H9 (cell line): ENCODE measurements at regions not wholly inside any gene's neighbourhood (a gene's known extent, or its start where the extent isn't known, plus 50 kb on each side); places are given as distances from the start of the nearest gene placed in this dataset.

Experiments used
- DNase-seq: peaks from one replicate; pipeline ENCODE4 v3.0.0-alpha.2; 2017
- H2AFZ ChIP-seq: one replicate; pipeline ENCODE4 v1.6.1; 2013; ENCODE audit warnings: mild to moderate bottlenecking, low read length, control low read depth, moderate library complexity
- H2AK5ac ChIP-seq: 2 replicates; pipeline ENCODE4 v1.6.1; 2013; ENCODE audit warnings: low read length, control low read depth, mixed read lengths; ENCODE audit not compliant: insufficient read length
- H2BK120ac ChIP-seq: one replicate; pipeline ENCODE4 v1.6.1; 2013; ENCODE audit warnings: low read depth, mild to moderate bottlenecking, low read length, control low read depth, inconsistent platforms; ENCODE audit not compliant: poor library complexity, severe bottlenecking
- H2BK12ac ChIP-seq: 2 replicates; pipeline ENCODE4 v1.6.1; 2013; ENCODE audit warnings: low read length, control low read depth, mixed read lengths, low read depth; ENCODE audit not compliant: insufficient read length
- H2BK15ac ChIP-seq: 2 replicates; pipeline ENCODE4 v1.6.1; 2013; ENCODE audit warnings: low read depth, low read length, control low read depth
- H2BK20ac ChIP-seq: one replicate; pipeline ENCODE4 v1.6.1; 2013; ENCODE audit warnings: low read depth, mild to moderate bottlenecking, low read length, control low read depth, inconsistent platforms; ENCODE audit not compliant: poor library complexity, severe bottlenecking
- H2BK5ac ChIP-seq: 2 replicates; pipeline ENCODE4 v1.6.1; 2013; ENCODE audit warnings: low read length, control low read depth, mixed read lengths; ENCODE audit not compliant: insufficient read length
- H3K14ac ChIP-seq: 2 replicates; pipeline ENCODE4 v1.6.1; 2013; ENCODE audit warnings: low read length, control low read depth; ENCODE audit not compliant: insufficient read depth
- H3K18ac ChIP-seq: 2 replicates; pipeline ENCODE4 v1.6.1; 2013; ENCODE audit warnings: low read depth, mild to moderate bottlenecking, mixed read lengths, low read length, control low read depth; ENCODE audit not compliant: insufficient read length
- H3K23ac ChIP-seq: 2 replicates; pipeline ENCODE4 v1.6.1; 2013; ENCODE audit warnings: low read length, control low read depth, mixed read lengths, low read depth; ENCODE audit not compliant: insufficient read length
- H3K23me2 ChIP-seq: 2 replicates; pipeline ENCODE4 v1.6.1; 2013; ENCODE audit warnings: low read depth, mild to moderate bottlenecking, mixed read lengths, low read length, control low read depth; ENCODE audit not compliant: insufficient read length, poor library complexity, severe bottlenecking
- H3K27ac ChIP-seq: 2 replicates; pipeline ENCODE4 v1.5.1; 2013; ENCODE audit warnings: low read length, control low read depth, mixed read lengths, low read depth; ENCODE audit not compliant: insufficient read length
- H3K27me3 ChIP-seq: 2 replicates; pipeline ENCODE4 v1.6.1; 2013; ENCODE audit warnings: low read length, control low read depth, inconsistent platforms; ENCODE audit not compliant: insufficient read depth
- H3K4ac ChIP-seq: 2 replicates; pipeline ENCODE4 v1.6.1; 2013; ENCODE audit warnings: low read depth, mild to moderate bottlenecking, control low read depth, inconsistent platforms, low read length, moderate library complexity
- H3K4me1 ChIP-seq: 2 replicates; pipeline ENCODE4 v1.6.1; 2013; ENCODE audit warnings: low read length, control low read depth, inconsistent platforms; ENCODE audit not compliant: insufficient read depth
- H3K4me2 ChIP-seq: 2 replicates; pipeline ENCODE4 v1.6.1; 2013; ENCODE audit warnings: low read length, control low read depth, mixed read lengths; ENCODE audit not compliant: insufficient read length, insufficient read depth
- H3K56ac ChIP-seq: 2 replicates; pipeline ENCODE4 v1.6.1; 2013; ENCODE audit warnings: low read depth, mild to moderate bottlenecking, mixed read lengths, low read length, control low read depth; ENCODE audit not compliant: insufficient read length
- H3K79me1 ChIP-seq: 2 replicates; pipeline ENCODE4 v1.6.1; 2013; ENCODE audit warnings: low read depth, mild to moderate bottlenecking, moderate library complexity, low read length, control low read depth, inconsistent platforms; ENCODE audit not compliant: insufficient read depth, poor library complexity, severe bottlenecking
- H3K79me2 ChIP-seq: 2 replicates; pipeline ENCODE4 v1.6.1; 2013; ENCODE audit warnings: low read length, control low read depth, inconsistent platforms; ENCODE audit not compliant: insufficient read depth
- H3K9ac ChIP-seq: 2 replicates; pipeline ENCODE4 v1.6.1; 2013; ENCODE audit warnings: low read length, control low read depth, mixed read lengths; ENCODE audit not compliant: insufficient read length; ENCODE audit errors: extremely low read depth
- H3K9me3 ChIP-seq: one replicate; pipeline ENCODE4 v1.6.1; 2013; ENCODE audit warnings: low read depth, low read length, inconsistent platforms; ENCODE audit not compliant: control insufficient read depth
- H3T11ph ChIP-seq: one replicate; pipeline ENCODE4 v1.6.1; 2013; ENCODE audit warnings: mild to moderate bottlenecking, low read length, control low read depth, inconsistent platforms
- H4K20me1 ChIP-seq: one replicate; pipeline ENCODE4 v1.6.1; 2013; ENCODE audit not compliant: control insufficient read depth, insufficient read length, insufficient read depth
- H4K5ac ChIP-seq: 2 replicates; pipeline ENCODE4 v1.6.1; 2013; ENCODE audit warnings: low read depth, mild to moderate bottlenecking, mixed read lengths, low read length, control low read depth; ENCODE audit not compliant: insufficient read length
- H4K8ac ChIP-seq: replicated peaks from 2 replicates; pipeline ENCODE4 v1.6.1; 2013; ENCODE audit warnings: low read length, control low read depth, mixed read lengths, low read depth; ENCODE audit not compliant: insufficient read length
- H4K91ac ChIP-seq: 2 replicates; pipeline ENCODE4 v1.6.1; 2013; ENCODE audit warnings: low read depth, mild to moderate bottlenecking, moderate library complexity, mixed read lengths, low read length, control low read depth; ENCODE audit not compliant: insufficient read length
- H3K27ac Mint-ChIP-seq, 3 experiments: 2 replicates in 2 of 3; 3 replicates in 1 of 3; pipeline ENCODE4 v1.8.0; 2020 to 2021; ENCODE audit warnings: mixed read lengths in 3 of 3, mild to moderate bottlenecking in 1 of 3, moderate library complexity in 1 of 3
- H3K27me3 Mint-ChIP-seq: 2 replicates; pipeline ENCODE4 v1.8.0; 2021; ENCODE audit warnings: low read depth, mild to moderate bottlenecking, moderate library complexity, mixed read lengths
- H3K36me3 Mint-ChIP-seq, 3 experiments: 2 replicates in 2 of 3; 3 replicates in 1 of 3; pipeline ENCODE4 v1.8.0; 2020 to 2021; ENCODE audit warnings: low read depth in 3 of 3, mixed read lengths in 3 of 3; ENCODE audit not compliant: insufficient read depth in 1 of 3
- H3K4me1 Mint-ChIP-seq, 2 experiments: 2 replicates each; pipeline ENCODE4 v1.8.0; 2020; ENCODE audit warnings: mixed read lengths in 2 of 2
- H3K4me3 Mint-ChIP-seq, 2 experiments: 2 replicates in 1 of 2; 3 replicates in 1 of 2; pipeline ENCODE4 v1.8.0; 2020 to 2021; ENCODE audit warnings: mild to moderate bottlenecking in 2 of 2, mixed read lengths in 2 of 2, moderate library complexity in 1 of 2
- H3K9me3 Mint-ChIP-seq, 2 experiments: 2 replicates in 1 of 2; 3 replicates in 1 of 2; pipeline ENCODE4 v1.8.0; 2020; ENCODE audit warnings: mild to moderate bottlenecking in 2 of 2, mixed read lengths in 2 of 2, moderate library complexity in 1 of 2
- WGBS: extraction: QIAGEN DNeasy Blood & Tissue Kit; methylation state at CpG from one replicate; pipeline ENCODE4 v1.1.7; 2013; ENCODE audit warnings: missing lambda C conversion rate, low lambda C conversion rate, mixed read lengths; ENCODE audit not compliant: insufficient read length; ENCODE audit errors: extremely low coverage; 5-methylcytosine and 5-hydroxymethylcytosine counted together
- TF ChIP-seq, protein P1 (sequence below): fragments of 200-600 bp; sonication (generic); conservative IDR thresholded peaks from 3 replicates; pipeline ENCODE4 v1.8.0; 2021; ENCODE audit warnings: antibody characterized with exemption, mild to moderate bottlenecking

DNA sequence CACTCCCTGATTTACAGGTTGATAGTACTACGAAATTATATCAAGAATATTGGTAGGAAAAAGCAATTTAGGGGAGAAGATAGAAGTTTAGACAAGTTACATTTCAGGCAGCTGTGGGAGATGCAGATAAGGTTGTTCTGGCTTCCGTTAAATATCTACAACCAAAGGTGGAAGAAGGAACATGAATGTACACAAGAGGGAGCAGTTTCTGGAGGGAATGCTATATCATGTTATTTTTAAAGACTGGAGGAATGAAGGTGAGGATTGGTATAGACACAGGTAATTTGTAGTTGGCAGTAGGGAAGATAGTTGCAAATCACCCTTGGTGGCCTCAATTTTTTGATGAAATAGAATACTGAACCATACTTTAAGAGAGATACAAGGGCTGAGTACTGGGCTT lies 187.3 kb upstream of the NMUR2 start:
- no peak overlapping the region for H3K27ac Mint-ChIP-seq
- Histone ChIP-seq H3K23ac (no peak overlapping the region), H3K4me1 (no peaks in the 10 kb centered on the region), H3K9ac (no peak overlapping the region), H2BK12ac (no peak overlapping the region), H4K5ac (no peak overlapping the region), H3K56ac (no peak overlapping the region), H3K23me2 (no peaks in the 10 kb centered on the region), H4K20me1 (no peaks in the 10 kb centered on the region), H2AFZ (no peak overlapping the region), H3K4ac (no peak overlapping the region), H2AK5ac (no peak overlapping the region), H3K18ac (no peak overlapping the region), H4K91ac (no peak overlapping the region), H2BK5ac (no peak overlapping the region), H2BK20ac (no peak overlapping the region), H2BK120ac (no peak overlapping the region), H2BK15ac (no peak overlapping the region), H3K79me2 (no peaks in the 10 kb centered on the region), H3T11ph (no peak overlapping the region), H3K27me3 (no peaks in the 10 kb centered on the region), H4K8ac (no peak overlapping the region), H3K4me2 (no peak overlapping the region), H3K14ac (no peak overlapping the region), H3K27ac (no peak overlapping the region), H3K79me1 (no peaks in the 10 kb centered on the region), H3K9me3 (no peaks in the 10 kb centered on the region)
- TF ChIP-seq, protein P1, sequence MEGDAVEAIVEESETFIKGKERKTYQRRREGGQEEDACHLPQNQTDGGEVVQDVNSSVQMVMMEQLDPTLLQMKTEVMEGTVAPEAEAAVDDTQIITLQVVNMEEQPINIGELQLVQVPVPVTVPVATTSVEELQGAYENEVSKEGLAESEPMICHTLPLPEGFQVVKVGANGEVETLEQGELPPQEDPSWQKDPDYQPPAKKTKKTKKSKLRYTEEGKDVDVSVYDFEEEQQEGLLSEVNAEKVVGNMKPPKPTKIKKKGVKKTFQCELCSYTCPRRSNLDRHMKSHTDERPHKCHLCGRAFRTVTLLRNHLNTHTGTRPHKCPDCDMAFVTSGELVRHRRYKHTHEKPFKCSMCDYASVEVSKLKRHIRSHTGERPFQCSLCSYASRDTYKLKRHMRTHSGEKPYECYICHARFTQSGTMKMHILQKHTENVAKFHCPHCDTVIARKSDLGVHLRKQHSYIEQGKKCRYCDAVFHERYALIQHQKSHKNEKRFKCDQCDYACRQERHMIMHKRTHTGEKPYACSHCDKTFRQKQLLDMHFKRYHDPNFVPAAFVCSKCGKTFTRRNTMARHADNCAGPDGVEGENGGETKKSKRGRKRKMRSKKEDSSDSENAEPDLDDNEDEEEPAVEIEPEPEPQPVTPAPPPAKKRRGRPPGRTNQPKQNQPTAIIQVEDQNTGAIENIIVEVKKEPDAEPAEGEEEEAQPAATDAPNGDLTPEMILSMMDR = peak; percentile 45
- peaks cover 0 to 3% of the 10 kb centered on the region in 2 experiments; a peak in 1 of 4 replicates for H3K4me1 Mint-ChIP-seq
- WGBS = no CpG with 5 or more reads among the region's 2 CpGs
- DNase-seq = no peak
- peaks cover 5 to 13% of the 10 kb centered on the region in 2 experiments for H3K9me3 Mint-ChIP-seq
- H3K27me3 Mint-ChIP-seq = peaks cover 3% of the 10 kb centered on the region; the same call in 1 of the 2 replicates
- peaks cover 0 to 3% (median 2%) of the 10 kb centered on the region in 3 experiments; a peak in 3 of 7 replicates for H3K36me3 Mint-ChIP-seq
- H3K4me3 Mint-ChIP-seq = no peak overlapping the region
